HG03565 (cell line): ENCODE measurements at regions not wholly inside any gene's neighbourhood (a gene's known extent, or its start where the extent isn't known, plus 50 kb on each side); places are given as distances from the start of the nearest gene placed in this dataset.
"Not testable (repeated sequence)": the region's sequence is repeated elsewhere in the genome, so short reads cannot be mapped to it uniquely, and the experiment has no call there.

Experiments used
- ATAC-seq: cut with Tn5 transposase; IDR thresholded peaks from one replicate; pipeline ENCODE4 v1.9.1; 2021; ENCODE audit warnings: mild to moderate bottlenecking, moderate library complexity; ENCODE audit not compliant: unreplicated experiment

DNA sequence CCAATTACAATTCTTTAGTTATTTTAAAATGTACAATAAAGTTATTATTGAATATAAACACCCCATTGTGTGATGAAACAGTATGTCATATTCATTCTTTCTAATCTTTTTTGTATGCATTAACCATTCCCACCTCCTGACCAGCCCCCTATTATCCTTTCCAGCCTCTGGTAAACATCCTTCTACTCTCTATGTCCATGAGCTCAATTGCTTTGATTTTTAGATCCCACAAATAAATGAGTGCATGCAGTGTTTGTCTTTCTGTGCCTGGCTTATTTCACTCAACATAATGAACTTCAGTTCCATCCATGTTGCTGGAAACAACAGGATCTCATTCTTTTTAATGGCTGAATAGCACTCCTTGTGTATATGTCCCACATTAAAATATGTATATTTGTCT lies 1858.9 kb upstream of the C9orf72 start:
- no peak for ATAC-seq

DNA sequence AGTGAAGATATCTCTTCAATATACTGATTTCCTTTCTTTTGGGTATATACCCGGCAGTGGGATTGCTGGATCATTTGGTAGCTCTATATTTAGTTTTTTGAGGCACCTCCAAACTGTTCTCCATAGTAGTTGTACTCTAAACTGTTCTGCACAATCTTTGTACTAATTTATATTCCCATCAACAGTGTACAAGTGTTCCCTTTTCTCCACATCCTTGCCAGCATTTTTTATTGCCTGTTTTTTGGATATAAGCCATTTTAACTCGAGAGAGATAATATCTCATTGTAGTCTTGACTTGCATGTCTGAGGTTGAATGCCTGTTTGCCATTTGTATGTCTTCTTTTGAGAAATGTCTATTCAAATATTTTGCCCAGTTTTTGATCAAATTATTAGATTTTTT lies 1859.4 kb upstream of the C9orf72 start:
- ATAC-seq = not testable (repeated sequence)

DNA sequence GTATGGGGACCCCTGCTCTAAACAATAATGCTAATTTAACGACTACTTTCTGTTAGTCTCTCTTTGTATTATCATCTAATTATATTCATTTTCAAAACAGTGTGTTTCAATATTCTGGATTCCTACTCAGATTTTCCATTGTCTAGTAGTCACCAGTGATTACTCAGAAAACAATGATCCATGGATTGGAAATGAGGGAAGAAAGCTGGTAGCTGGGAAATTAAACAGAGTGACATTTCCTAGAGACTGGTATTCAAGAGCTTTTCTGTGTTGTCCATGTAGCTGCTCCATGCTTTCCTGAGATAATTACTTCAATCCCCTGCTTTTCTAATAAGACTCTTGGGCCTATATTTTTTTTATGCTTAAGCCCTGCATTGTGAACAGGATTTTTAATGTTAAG lies 1862.1 kb upstream of the C9orf72 start:
- no peak for ATAC-seq

DNA sequence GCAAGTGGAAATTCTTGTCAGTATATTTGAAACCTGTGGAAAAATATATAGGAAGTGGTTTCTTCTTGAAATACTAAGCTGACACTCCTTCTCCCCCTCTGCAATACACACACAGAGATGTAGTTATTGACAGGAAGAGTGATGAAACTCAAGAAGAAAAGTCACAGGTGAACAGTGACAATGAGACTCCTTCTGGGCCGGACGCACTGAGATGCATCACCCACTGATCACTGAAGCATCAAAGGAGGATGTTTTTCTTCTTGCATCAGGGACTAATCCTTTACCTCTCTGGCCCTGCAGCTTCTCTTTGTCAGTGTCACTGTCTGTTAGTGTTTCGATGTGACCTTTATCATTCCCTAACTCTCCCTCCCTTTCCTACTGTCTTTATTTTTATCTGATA lies 1864.2 kb upstream of the C9orf72 start:
- no peak for ATAC-seq

DNA sequence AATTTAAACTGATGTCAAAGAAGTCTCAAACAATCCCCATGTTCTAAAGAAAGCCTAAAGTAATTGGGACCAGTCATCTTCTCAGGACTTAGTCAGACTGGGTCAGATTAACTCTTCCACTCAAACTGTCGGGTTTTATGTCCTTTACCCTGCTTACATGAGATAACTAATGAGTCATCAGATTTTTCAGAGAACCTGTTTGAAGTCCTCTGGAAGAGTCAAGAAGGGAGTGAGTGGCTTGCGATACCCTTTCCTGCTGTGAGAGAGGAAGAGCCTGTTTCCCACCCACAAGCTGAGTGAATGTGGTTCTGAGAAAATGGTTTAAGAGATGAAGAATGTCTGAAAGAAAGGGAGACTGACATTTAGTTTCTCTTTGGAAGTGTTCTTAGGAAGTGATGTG lies 1866.7 kb upstream of the C9orf72 start:
- ATAC-seq = no peak

DNA sequence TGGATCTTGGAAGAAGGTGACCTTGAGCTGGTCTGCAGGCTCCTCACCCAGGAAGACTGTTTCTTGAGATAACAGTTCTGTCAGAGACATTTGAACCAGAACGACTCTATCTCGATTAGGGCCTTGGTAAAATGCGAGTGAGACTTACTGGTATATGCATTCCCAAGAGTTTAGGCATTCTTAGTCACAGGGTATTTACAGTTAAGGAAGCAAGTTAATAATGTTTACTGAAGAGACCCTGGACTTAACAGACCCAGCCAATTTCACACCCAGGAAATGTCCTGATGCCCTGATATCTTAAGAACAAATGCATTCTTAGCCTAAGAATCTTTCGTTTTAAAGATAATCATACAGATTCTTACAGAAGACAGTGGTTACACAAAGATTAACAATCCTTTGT lies 1867.2 kb upstream of the C9orf72 start:
- ATAC-seq = no peak

DNA sequence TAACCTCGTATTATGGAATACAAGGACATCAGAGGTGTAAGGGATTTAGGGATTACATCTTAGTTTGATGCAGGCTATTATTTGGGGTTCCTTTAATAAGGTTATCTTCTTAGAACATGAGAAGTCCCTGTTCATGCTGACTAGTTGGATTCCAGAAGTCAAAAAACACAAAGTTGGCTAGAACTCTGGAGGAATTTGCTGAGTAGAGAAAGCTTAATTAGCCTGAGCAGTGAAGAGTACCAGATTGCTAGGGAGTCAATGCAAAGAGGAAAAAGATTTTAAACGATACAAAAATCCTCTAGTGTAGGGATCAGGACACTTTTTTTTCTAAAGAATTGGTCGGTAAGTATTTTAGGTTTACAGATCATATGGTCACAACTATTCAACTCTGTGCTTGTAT lies 1872.5 kb upstream of the C9orf72 start:
- no peak for ATAC-seq

DNA sequence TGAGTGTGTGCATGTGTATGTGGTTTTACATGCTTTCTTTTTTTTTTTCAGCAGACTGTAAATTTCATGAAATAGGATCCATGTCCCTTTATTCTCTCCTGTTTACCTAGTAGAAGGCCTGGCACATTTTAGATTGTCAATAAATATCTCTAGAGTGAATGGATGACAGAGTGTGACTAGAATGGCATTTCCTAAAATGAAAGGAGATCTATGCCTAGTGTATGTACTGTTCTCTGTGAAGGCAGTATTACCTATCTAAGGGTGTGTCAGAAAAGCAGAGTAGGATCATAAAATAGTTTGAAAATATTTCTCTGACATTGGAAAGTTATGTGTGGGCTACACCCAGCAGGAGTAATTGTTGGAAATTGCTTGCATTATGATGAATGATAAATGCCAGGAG lies 1876.0 kb upstream of the C9orf72 start:
- ATAC-seq = no peak

DNA sequence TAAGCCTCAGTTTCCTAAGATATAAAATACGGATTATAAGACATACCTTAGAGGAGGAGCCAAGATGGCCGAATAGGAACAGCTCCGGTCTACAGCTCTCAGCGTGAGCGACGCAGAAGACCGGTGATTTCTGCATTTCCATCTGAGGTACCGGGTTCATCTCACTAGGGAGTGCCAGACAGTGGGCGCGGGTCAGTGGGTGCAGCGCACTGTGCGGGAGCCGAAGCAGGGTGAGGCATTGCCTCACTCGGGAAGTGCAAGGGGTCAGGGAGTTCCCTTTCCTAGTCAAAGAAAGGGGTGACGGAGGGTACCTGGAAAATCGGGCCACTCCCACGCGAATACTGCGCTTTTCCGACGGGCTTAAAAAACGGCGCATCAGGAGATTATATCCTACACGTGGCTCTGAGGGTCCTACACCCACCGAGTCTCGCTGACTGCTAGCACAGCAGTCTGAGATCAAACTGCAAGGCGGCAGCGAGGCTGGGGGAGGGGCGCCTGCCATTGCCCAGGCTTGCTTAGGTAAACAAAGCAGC lies 1877.1 kb upstream of the C9orf72 start:
- not testable (repeated sequence) for ATAC-seq

DNA sequence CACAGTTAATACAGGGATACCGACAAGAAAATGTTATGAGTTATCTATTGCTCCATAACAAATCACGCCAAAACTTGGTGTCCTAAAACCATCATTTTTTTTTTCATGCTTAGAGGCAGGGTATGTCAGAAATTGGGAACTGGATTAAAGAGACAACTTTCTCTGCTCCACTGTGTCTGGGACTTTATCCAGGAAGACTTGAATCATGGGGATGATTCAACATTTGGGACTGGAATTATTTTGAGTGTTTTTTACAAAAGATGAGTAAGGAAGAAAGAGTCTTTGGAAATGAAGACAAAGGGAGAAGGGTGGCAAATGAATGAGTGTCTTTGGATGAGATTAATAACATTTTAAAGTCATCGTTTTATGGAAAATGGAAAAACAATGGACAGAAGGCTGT lies 1883.7 kb upstream of the C9orf72 start:
- ATAC-seq = no peak

DNA sequence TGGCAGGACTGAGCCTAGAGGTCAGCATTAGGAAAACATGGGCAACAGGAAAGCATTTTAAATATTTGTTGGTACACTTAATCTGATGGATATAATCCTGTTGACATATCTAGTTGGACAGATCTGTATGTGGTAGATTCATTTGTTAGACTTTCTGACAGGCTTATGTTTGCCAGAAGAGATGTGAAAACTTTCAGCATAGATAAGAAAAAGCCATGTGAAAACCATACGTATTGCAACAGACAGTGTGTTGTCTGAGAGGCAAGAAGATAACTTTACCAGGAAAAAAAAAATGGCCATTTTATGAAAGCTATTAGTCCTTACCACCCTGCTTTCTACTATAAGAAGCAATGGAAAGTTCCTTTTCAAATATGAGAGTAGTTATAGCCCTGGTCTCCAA lies 1902.2 kb upstream of the C9orf72 start:
- ATAC-seq = no peak

DNA sequence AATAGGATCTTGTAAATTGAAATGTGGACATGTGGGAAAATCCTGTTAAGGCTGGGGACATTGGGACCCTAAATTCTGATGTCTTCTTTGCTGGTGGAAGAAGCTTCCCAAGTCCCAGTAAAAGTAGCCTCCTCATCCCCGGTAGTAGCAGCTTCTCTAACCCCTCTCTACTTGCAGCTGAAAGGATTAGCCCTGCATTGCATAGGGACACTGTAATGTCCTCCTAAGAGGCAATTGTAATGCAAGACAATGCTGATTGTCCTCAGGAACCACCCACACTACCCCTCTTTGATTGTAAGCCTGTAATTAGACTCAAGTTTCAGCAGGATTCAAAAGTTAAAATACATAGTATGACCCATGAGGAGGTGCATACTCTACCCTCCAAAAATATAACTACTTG lies 1938.4 kb upstream of the C9orf72 start:
- no peak for ATAC-seq

DNA sequence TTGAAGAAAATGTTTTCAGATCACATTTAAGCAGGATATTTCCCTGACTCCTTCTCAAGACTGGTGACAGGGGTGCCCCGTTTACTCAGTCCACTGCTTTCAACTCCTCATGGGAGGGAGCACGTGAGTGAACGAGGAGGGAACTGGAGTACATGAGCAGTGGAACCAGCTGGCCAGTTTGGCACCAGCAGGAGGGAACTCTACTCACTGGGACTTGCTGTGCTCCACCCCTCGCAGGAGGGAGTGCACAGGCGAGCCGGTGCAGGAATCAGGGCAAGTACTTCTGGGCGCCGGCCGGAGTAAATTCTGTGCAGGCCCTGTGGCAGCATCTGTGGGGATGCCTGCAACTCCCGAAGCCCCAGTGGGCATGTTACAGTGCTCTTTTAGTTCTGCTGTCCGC lies 1941.1 kb upstream of the C9orf72 start:
- no peak for ATAC-seq

DNA sequence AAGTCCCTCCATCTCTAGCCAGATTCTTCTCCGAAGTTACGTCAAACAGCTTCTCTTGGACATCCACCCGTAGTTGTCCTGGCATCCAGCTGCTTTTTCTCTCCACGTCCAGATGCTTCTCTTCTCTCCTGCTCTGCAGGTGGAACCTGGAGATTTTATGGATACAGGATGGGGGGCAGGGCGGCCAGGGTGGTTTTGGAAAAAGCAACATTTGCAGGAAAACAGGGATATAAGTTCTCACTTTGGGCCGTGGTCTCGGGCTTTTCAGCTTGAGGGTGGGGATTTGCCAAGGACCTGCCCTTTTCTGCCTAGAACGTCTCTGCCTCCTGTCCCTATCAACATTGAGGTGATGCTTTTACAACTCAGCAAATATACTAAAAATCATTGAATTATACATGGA lies 1941.6 kb upstream of the C9orf72 start:
- ATAC-seq = no peak

DNA sequence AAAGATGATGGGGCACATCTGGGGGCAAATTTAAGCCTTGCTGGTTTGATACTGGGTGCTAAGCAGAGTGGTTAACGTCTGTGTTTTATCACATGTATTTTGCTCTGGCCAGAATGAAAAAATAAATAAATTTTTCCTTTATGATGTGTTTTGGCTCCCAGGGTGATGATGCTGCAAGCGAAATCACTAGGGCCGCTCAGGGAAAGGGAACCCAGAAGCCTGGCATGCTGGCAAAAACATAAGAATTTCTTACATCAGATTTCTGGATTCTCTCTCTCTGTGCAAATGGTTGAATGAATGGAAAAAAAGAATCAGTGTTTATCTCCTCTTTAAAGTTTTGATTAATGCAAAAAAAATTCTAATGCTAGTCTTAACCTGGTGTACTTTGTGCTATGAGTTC lies 1975.2 kb upstream of the C9orf72 start:
- ATAC-seq = no peak

DNA sequence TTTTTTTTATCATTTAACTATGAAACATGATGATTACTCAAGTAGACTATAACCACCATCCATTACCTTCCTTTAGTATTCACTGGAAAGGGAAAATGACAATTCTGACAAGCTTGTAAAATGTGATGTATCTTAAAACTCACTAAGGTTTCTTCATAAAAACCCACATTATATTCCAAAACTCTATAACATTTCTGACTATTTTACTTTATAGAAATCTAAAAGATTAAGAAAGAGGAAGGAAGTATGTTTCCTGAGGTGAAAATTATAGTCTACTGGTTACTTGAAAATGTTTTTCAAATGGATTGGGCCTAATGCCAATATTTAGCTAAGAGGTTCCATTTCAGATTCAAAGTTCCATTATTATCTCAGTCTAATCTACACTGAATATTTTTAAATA lies 1982.2 kb upstream of the C9orf72 start:
- ATAC-seq = no peak

DNA sequence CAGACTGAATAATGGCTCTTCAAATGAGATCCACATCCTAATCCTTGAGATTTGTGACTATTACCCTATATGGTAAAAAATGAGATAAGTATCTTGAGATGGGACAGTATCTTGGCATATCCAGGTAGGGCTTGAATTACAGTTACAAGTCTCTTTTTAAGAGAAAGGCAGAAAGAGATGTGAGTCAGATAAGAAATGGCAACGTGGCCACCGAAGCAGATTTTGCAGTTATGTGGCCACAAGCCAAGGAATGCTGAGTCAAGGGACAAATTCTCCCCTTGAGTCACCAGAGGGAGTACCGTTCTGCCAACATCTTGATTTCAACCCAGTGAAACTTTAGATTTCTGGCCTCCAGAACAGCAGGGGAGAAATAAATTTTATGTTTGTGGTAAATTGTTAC lies 1983.0 kb upstream of the C9orf72 start:
- ATAC-seq = no peak

DNA sequence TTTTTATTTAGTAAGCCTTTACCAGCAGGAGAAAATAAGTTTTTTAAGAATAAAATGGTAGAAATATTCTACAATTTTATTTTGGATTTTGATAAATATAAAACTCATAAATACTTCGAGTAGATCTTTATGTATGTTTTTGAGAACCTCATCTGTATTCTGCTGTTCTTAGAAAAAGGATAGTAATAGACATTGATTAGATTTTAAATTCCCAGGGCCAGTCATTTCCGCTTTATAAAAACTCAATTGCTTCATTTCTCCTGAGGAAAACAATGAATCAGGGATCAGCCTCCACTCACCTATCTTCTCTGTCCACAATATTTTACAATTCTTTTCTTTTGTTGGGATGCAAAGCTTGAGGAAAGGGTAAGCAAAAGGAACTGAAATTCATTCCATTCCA lies 1983.5 kb upstream of the C9orf72 start:
- no peak for ATAC-seq

DNA sequence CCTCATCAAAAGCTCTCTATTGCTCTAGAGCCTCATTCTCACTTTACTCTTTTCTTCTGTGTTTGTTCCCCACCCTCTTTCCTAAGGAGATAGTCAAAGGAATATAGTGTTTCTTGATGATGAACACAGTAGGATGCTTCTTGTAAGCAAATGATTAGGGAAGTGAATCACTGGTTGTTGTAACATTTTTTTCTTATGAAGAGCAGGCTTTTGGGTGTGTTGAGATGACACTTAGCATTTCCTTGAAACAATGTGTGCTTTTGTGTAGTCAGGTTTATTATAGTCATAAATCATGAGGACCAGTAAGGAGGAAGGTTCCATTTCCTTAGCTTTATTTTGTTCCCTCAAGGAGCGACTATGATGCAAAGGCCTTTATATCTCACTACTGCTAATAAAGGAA lies 1991.3 kb upstream of the C9orf72 start:
- ATAC-seq = no peak

DNA sequence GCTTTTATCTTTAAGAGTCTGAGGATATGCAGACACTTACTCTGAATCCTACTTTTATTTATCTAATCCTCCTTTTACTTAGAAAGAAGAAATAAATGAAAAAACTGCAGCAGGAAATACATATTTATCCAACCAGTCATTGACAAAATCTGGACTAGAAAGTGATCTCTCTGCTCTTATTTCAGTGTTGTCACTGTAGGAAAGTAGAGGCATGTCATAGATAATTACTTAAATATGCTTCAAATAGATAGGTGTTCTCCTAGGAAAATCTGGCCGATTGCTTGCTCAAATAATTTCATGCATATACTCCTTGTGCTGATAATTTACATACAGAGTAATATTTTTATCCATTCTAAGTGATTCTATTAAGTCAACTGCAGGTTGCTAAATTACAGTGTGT lies 2001.9 kb upstream of the C9orf72 start:
- ATAC-seq = no peak

DNA sequence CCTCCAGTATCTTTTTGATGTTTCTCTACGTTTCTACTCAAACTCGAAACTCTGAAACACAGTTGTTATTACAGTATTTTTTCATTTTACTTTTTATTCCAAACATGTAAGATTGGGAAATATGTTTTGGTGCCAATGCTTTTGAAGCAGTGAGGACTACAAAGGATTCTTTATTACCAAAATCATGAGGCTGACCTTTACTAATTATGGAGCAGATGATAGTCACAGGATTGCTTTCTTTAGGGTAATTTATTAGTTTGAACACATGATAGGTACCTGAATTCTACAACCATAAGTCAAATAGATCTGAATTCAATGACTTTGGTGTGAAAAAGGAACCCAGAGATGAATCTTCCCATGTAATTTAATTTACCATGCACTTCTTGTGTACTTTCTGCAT lies 2015.1 kb upstream of the C9orf72 start:
- ATAC-seq = no peak

DNA sequence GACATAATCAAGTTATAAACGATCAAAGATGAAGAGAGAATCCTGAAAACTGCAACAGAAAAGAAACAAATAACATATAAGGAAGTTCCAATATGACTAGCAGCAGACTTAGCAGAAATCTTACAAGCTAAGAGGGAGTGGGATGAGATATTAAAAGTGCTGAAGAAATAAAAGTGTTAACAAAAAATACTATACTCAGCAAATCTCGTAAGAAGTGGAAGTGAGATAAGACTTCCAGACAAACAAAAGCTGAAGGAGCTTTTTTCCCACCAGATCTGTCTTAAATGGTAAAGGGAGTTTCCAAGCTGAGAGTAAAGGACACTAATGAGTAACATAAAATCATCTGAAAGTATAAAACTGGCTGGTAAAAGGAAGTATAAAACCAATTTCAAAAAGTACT lies 2036.0 kb upstream of the C9orf72 start:
- ATAC-seq = no peak

DNA sequence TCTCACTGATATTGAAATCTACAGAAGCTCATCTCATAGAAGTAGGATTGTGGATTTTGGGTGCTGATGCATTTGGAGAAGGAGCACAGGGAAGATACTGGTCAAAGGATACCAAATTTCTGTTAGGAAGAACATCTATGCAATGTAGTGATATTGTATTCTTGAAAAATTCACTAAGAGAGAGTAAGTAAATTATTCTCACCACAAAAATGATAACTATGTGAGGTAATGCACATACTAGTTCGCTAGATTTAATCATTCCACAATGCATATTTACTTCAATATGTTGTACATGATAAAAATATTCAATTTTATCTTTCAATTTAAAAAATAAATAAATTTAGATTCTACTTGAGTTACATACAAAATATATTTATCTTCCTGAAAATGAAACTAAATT lies 2040.5 kb upstream of the C9orf72 start:
- ATAC-seq = no peak

DNA sequence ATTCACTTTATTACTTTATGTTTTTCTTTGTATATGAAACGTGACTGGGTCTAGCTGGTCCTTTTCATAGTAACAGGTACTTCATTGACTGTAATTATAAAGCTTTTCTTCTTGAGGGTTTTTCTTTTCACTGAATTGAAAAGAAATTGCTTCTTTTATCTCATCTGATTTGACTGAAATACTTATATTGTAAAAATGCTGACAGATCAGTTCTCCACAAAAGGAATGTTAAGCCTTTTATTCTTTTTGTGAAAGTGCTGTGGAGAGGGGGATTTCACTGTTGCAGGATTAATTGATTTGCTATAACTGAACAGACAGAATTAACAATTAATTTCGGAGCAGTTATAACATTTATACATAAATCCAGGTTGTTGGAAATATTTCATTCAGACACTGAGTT lies 2043.6 kb upstream of the C9orf72 start:
- ATAC-seq = no peak
